Heart right ventricle (tissue), 16 donors: ENCODE measurements at regions not wholly inside any gene's neighbourhood (a gene's known extent, or its start where the extent isn't known, plus 50 kb on each side); places are given as distances from the start of the nearest gene placed in this dataset.

Experiments used
- ATAC-seq, 8 donors: fragments of 200-7000 bp; cut with Tn5 transposase; one replicate each; pipeline ENCODE4 v1.9.1; 2020; ENCODE audit warnings: mild to moderate bottlenecking in 8 of 8, moderate library complexity in 8 of 8, moderate number of reproducible peaks in 1 of 8
- DNase-seq, 2 donors: peaks; one replicate each; pipeline ENCODE4 v3.0.0-alpha.2; 2020
- H3K27ac ChIP-seq, 10 donors: fragments of 200-600 bp; sonication (generic) in 2 of 10; one replicate each; pipeline versions ENCODE4 v1.5.0 to v1.8.0; 2020 to 2022; ENCODE audit warnings: mild to moderate bottlenecking in 3 of 10
- H3K27me3 ChIP-seq, 7 donors: fragments of 200-600 bp; one replicate each; pipeline ENCODE4 v1.8.0; 2021 to 2022; ENCODE audit warnings: mild to moderate bottlenecking in 2 of 7
- H3K36me3 ChIP-seq, 9 donors: fragments of 200-600 bp; sonication (generic) in 1 of 9; one replicate each; pipeline versions ENCODE4 v1.5.0 to v1.8.0; 2020 to 2022; ENCODE audit warnings: mild to moderate bottlenecking in 2 of 9
- H3K4me1 ChIP-seq, 9 donors: fragments of 200-600 bp; sonication (generic) in 1 of 9; one replicate each; pipeline versions ENCODE4 v1.5.0 to v1.8.0; 2020 to 2022; ENCODE audit warnings: mild to moderate bottlenecking in 4 of 9
- H3K4me3 ChIP-seq, 10 donors: fragments of 200-600 bp; sonication (generic) in 2 of 10; one replicate each; pipeline versions ENCODE4 v1.5.0 to v1.8.0; 2020 to 2022; ENCODE audit warnings: mild to moderate bottlenecking in 7 of 10, moderate library complexity in 2 of 10
- H3K9me3 ChIP-seq, 11 donors: fragments of 200-600 bp in 10 of 11; sonication (generic) in 2 of 11; one replicate each; pipeline versions ENCODE4 v1.5.0 to v1.8.0; 2013 to 2022; ENCODE audit warnings: mild to moderate bottlenecking in 2 of 11, control low read depth in 1 of 11, moderate library complexity in 1 of 11
- CTCF ChIP-seq, 9 donors: fragments of 200-600 bp; sonication (generic) in 2 of 9; IDR thresholded peaks; one replicate each; pipeline versions ENCODE4 v1.5.0 to v1.8.0; 2021 to 2022; ENCODE audit warnings: antibody characterized with exemption in 9 of 9, mild to moderate bottlenecking in 5 of 9, moderate library complexity in 1 of 9
- WGBS, 2 donors: extraction: QIAGEN DNeasy Blood & Tissue Kit; methylation state at CpG; one replicate each; pipeline ENCODE4 v1.1.7; 2013; ENCODE audit warnings: inconsistent platforms in 1 of 2; 5-methylcytosine and 5-hydroxymethylcytosine counted together
- intact Hi-C, 10 donors: fragments of 100-400 bp; cut with DNase I; formaldehyde crosslinking; loops; one replicate each; pipeline versions ENCODE4 v1.11.1 to v1.14.2; 2022
- donor health status: Arrhythmogenic right ventricular cardiomyopathy.
- donor health status: ischemic (EF 13 %, LVEDD 7.1; RV severe dilation, severe dysfunction).
- donor health status: healthy with polysubstance abuse.
- donor health status: DM: no; HTN: yes; CAD: no.
- donor health status: DM: no; HTN: no; CAD: no.
- donor health status: ischemic (EF 25% LVEDD 6.9; RV normal size, moderate dysfunction).
- donor health status: ischemic (EF 25% LVEDD 5.7; RV mildly dilated, moderate dysfunction).
- donor health status: healthy.
- donor health status: DM: yes; HTN: yes; CAD: no.
- donor health status: Ischemic cardiomyopathy.
- donor health status: ischemic (EF 35%, LVEDD 5.7; RV mildly dilated, moderate dysfunction).
- donor health status: nonischemic (EF 11% LVEDD 7.7; RV severe dilation, severe dysfunction).
- donor health status: DM: yes; HTN: yes; CAD: no.
- donor health status: PGD.
- donor health status: ischemic (EF 29% LVEDD 5.4; RV normal size, mild dysfunction).
- donor health status: nonischemic (EF 23%, LVEDD 6.1; RV moderate dilation, normal function).

GRCh38 chrX:10358958-10359357 is 202.2 kb downstream of the CLCN4 start:
- TF ChIP-seq CTCF (IDR thresholded peaks at IDR 0.05): no peak
- intact Hi-C loops: no loop called here
- H3K36me3 ChIP-seq: no peaks in the 10 kb centered on the region
- DNase-seq: no peak
- peaks cover 0 to 6% (median 0%) of the 10 kb centered on the region in 11 donors for H3K9me3 ChIP-seq
- H3K27ac ChIP-seq: no peak overlapping the region
- H3K4me1 ChIP-seq: no peaks in the 10 kb centered on the region
- no peaks in the 10 kb centered on the region for H3K27me3 ChIP-seq
- H3K4me3 ChIP-seq: no peak overlapping the region
- 95 to 96% methylated on average over 2 of the region's 2 CpGs for WGBS, 2 donors
- ATAC-seq: no peak

- Histone ChIP-seq H3K9me3 (peaks cover 0 to 6% (median 0%) of the 10 kb centered on the region in 11 donors), H3K36me3 (no peaks in the 10 kb centered on the region), H3K4me3 (no peak overlapping the region), H3K27me3 (no peaks in the 10 kb centered on the region), H3K4me1 (no peaks in the 10 kb centered on the region), H3K27ac (no peak overlapping the region)
- 40 to 53% methylated on average over 5 of the region's 5 CpGs for WGBS, 2 donors
- TF ChIP-seq CTCF (IDR thresholded peaks at IDR 0.05): no peak
- DNase-seq (peak in 1 of 2 donors; percentile 18), ATAC-seq (no peak)
- intact Hi-C loops: no loop called here
These were observed 203.3 kb downstream of the CLCN4 start for GRCh38 chrX:10360116-10360515.

- ATAC-seq (no peak), DNase-seq (no peak)
- 55 to 76% methylated on average over 5 of the region's 5 CpGs for WGBS, 2 donors
- H3K27me3 ChIP-seq: no peaks in the 10 kb centered on the region
- no peak overlapping the region for H3K4me3 ChIP-seq
- H3K27ac ChIP-seq: no peak overlapping the region
- TF ChIP-seq CTCF (IDR thresholded peaks at IDR 0.05): no peak
- intact Hi-C loops: no loop called here
- peaks cover 0 to 14% (median 0%) of the 10 kb centered on the region in 11 donors for H3K9me3 ChIP-seq
- H3K4me1 ChIP-seq: no peaks in the 10 kb centered on the region
- H3K36me3 ChIP-seq: no peaks in the 10 kb centered on the region
These were observed 208.9 kb downstream of the CLCN4 start for GRCh38 chrX:10365532-10366265.

- no peak overlapping the region for H3K4me3 ChIP-seq
- DNase-seq (no peak), ATAC-seq (no peak)
- TF ChIP-seq CTCF (IDR thresholded peaks at IDR 0.05): no peak
- 79 to 81% methylated on average over 5 of the region's 5 CpGs for WGBS, 2 donors
- peaks cover 0 to 14% (median 0%) of the 10 kb centered on the region in 11 donors for H3K9me3 ChIP-seq
- no peak overlapping the region for H3K27ac ChIP-seq
- intact Hi-C loops: no loop called here
- H3K4me1 ChIP-seq: no peaks in the 10 kb centered on the region
- no peaks in the 10 kb centered on the region for H3K36me3 ChIP-seq
- no peaks in the 10 kb centered on the region for H3K27me3 ChIP-seq
These were observed 210.6 kb downstream of the CLCN4 start for GRCh38 chrX:10367406-10367805.
